CD4-positive, alpha-beta T cell treated with Interleukin-15 for 1 hour (primary cell): ENCODE measurements at regions not wholly inside any gene's neighbourhood (a gene's known extent, or its start where the extent isn't known, plus 50 kb on each side); places are given as distances from the start of the nearest gene placed in this dataset.

Experiments used
- DNase-seq: peaks from one replicate; pipeline ENCODE4 v3.0.0-alpha.2; 2020

- DNase-seq: no peak
Observed at GRCh38 chr5:155938051-155938450, 388.9 kb upstream of the SGCD start.

GRCh38 chr5:155941340-155941739, 385.6 kb upstream of the SGCD start:
- no peak for DNase-seq

GRCh38 chr5:155943516-155944407, 383.2 kb upstream of the SGCD start:
- DNase-seq: no peak

- no peak for DNase-seq
Observed at GRCh38 chr5:155947394-155948062, 379.4 kb upstream of the SGCD start.

GRCh38 chr5:155948576-155948975, 378.4 kb upstream of the SGCD start:
- no peak for DNase-seq

- DNase-seq: no peak
Observed at GRCh38 chr5:155952486-155953089, 374.4 kb upstream of the SGCD start.

GRCh38 chr5:155953335-155953734, 373.6 kb upstream of the SGCD start:
- DNase-seq: no peak

GRCh38 chr5:155954701-155955445, 372.1 kb upstream of the SGCD start:
- DNase-seq: no peak

- no peak for DNase-seq
Observed at GRCh38 chr5:155957884-155958283, 369.1 kb upstream of the SGCD start.

- no peak for DNase-seq
Observed at GRCh38 chr5:155959082-155959481, 367.9 kb upstream of the SGCD start.

GRCh38 chr5:155960177-155960576, 366.8 kb upstream of the SGCD start:
- no peak for DNase-seq

- no peak for DNase-seq
Observed at GRCh38 chr5:155969537-155969936, 357.4 kb upstream of the SGCD start.

GRCh38 chr5:155974369-155974768, 352.6 kb upstream of the SGCD start:
- DNase-seq: no peak

GRCh38 chr5:155978850-155979249, 348.1 kb upstream of the SGCD start:
- no peak for DNase-seq

- no peak for DNase-seq
Observed at GRCh38 chr5:155982354-155982753, 344.6 kb upstream of the SGCD start.

- no peak for DNase-seq
Observed at GRCh38 chr5:155983954-155984353, 343.0 kb upstream of the SGCD start.

- no peak for DNase-seq
Observed at GRCh38 chr5:155987265-155987810, 339.6 kb upstream of the SGCD start.

GRCh38 chr5:155989879-155990278, 337.1 kb upstream of the SGCD start:
- DNase-seq: no peak

- no peak for DNase-seq
Observed at GRCh38 chr5:155996123-155996522, 330.8 kb upstream of the SGCD start.

- DNase-seq: no peak
Observed at GRCh38 chr5:155998257-155998656, 328.7 kb upstream of the SGCD start.

GRCh38 chr5:156000115-156000514, 326.8 kb upstream of the SGCD start:
- no peak for DNase-seq

GRCh38 chr5:156004754-156005153, 322.2 kb upstream of the SGCD start:
- no peak for DNase-seq
